ENCODE measurements at regions not wholly inside any gene's neighbourhood (a gene's known extent, or its start where the extent isn't known, plus 50 kb on each side); places are given as distances from the start of the nearest gene placed in this dataset.

DNA sequence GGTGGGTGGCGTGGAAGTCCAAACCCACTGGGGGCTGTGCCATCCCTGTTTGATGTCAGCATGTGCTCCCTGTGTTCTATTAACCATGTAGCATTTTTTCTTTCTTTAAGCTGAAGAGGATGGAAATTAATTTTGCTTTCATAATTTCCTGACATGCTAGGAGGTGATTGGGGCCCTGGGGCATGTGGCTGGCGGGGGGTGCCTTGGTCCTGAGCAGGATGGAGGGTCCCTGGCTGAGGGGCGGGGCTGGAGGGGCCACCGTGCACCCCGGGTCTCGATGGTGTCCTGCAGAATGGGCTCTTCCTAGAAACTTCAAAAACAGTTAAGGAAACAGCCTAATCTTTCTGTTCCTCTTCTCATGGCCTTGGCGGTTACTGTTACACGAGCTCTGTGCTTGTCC is 69.3 kb upstream of the IRX4 start:
- Histone ChIP-seq H3K9me3 (ENCODE audit: control insufficient read depth, low read length) (no peaks in the 10 kb centered on the region), H3K36me3 (ENCODE audit: control insufficient read depth, insufficient read depth, low read length) (no peaks in the 10 kb centered on the region), H3K9ac (ENCODE audit: low read length) (no peak overlapping the region), H3K27me3 (ENCODE audit: control insufficient read depth, insufficient read depth, low read length) (no peaks in the 10 kb centered on the region), H3K4me1 (ENCODE audit: control insufficient read depth, insufficient read depth, low read length) (no peaks in the 10 kb centered on the region), H3K4me3 (ENCODE audit: low read length) (no peak overlapping the region)

DNA sequence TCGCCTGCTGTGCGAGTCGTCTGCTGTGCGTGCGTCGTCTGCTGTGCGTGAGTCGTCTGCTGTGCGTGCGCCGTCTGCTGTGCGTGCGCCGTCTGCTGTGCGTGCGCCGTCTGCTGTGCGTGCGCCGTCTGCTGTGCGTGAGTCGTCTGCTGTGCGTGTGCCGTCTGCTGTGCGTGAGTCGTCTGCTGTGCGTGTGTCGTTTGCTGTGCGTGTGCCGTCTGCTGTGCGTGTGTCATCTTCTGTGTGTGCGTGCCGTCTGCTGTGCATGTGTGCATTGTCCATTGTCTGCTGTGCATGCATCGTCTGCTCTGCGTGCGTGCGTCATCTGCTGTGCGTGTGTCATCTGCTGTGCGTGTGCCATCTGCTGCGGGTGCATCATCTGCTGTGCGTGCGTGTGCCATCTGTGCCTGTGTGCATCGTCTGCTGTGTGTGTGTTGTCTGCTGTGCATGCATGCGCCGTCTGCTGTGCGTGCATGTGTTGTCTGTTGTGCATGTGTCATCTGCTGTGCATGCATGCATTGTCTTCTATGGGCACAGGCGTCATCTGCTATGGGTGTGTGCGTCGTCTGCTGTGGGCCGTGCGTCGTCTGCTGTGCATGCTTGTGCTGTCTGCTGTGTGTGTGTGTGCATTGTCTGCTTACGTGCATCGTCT is 68.6 kb upstream of the IRX4 start:
- no peaks in the 10 kb centered on the region for H3K9me3 ChIP-seq (ENCODE audit: control insufficient read depth, low read length)
- no peaks in the 10 kb centered on the region for H3K4me1 ChIP-seq (ENCODE audit: control insufficient read depth, insufficient read depth, low read length)
- H3K36me3 ChIP-seq (ENCODE audit: control insufficient read depth, insufficient read depth, low read length) = no peaks in the 10 kb centered on the region
- no peaks in the 10 kb centered on the region for H3K27me3 ChIP-seq (ENCODE audit: control insufficient read depth, insufficient read depth, low read length)
- no peak overlapping the region for H3K4me3 ChIP-seq (ENCODE audit: low read length)
- no peak overlapping the region for H3K9ac ChIP-seq (ENCODE audit: low read length)

GRCh38 chr5:1950708-1951103 is 68.0 kb upstream of the IRX4 start:
- no peak overlapping the region for H3K4me3 ChIP-seq (ENCODE audit: low read length)
- H3K9ac ChIP-seq (ENCODE audit: low read length) = no peak overlapping the region
- no peaks in the 10 kb centered on the region for H3K27me3 ChIP-seq (ENCODE audit: control insufficient read depth, insufficient read depth, low read length)
- H3K4me1 ChIP-seq (ENCODE audit: control insufficient read depth, insufficient read depth, low read length) = no peaks in the 10 kb centered on the region
- H3K36me3 ChIP-seq (ENCODE audit: control insufficient read depth, insufficient read depth, low read length) = no peaks in the 10 kb centered on the region
- H3K9me3 ChIP-seq (ENCODE audit: control insufficient read depth, low read length) = no peaks in the 10 kb centered on the region

- H3K36me3 ChIP-seq (ENCODE audit: control insufficient read depth, insufficient read depth, low read length) = no peaks in the 10 kb centered on the region
- peaks cover 2% of the 10 kb centered on the region for H3K27me3 ChIP-seq (ENCODE audit: control insufficient read depth, insufficient read depth, low read length)
- H3K9ac ChIP-seq (ENCODE audit: low read length) = no peak overlapping the region
- H3K9me3 ChIP-seq (ENCODE audit: control insufficient read depth, low read length) = no peaks in the 10 kb centered on the region
- H3K4me1 ChIP-seq (ENCODE audit: control insufficient read depth, insufficient read depth, low read length) = no peaks in the 10 kb centered on the region
- no peak overlapping the region for H3K4me3 ChIP-seq (ENCODE audit: low read length)
Measured at GRCh38 chr5:1950096-1950707, 67.5 kb upstream of the IRX4 start.

- H3K9me3 ChIP-seq (ENCODE audit: control insufficient read depth, low read length) = no peaks in the 10 kb centered on the region
- H3K36me3 ChIP-seq (ENCODE audit: control insufficient read depth, insufficient read depth, low read length) = no peaks in the 10 kb centered on the region
- peaks cover 5% of the 10 kb centered on the region for H3K27me3 ChIP-seq (ENCODE audit: control insufficient read depth, insufficient read depth, low read length)
- H3K4me3 ChIP-seq (ENCODE audit: low read length) = no peak overlapping the region
- no peaks in the 10 kb centered on the region for H3K4me1 ChIP-seq (ENCODE audit: control insufficient read depth, insufficient read depth, low read length)
- H3K9ac ChIP-seq (ENCODE audit: low read length) = no peak overlapping the region
Measured at GRCh38 chr5:1949253-1949652, 66.5 kb upstream of the IRX4 start.

- no peak overlapping the region for H3K4me3 ChIP-seq (ENCODE audit: low read length)
- peaks cover 5% of the 10 kb centered on the region for H3K27me3 ChIP-seq (ENCODE audit: control insufficient read depth, insufficient read depth, low read length)
- H3K4me1 ChIP-seq (ENCODE audit: control insufficient read depth, insufficient read depth, low read length) = no peaks in the 10 kb centered on the region
- H3K9me3 ChIP-seq (ENCODE audit: control insufficient read depth, low read length) = no peaks in the 10 kb centered on the region
- no peak overlapping the region for H3K9ac ChIP-seq (ENCODE audit: low read length)
- H3K36me3 ChIP-seq (ENCODE audit: control insufficient read depth, insufficient read depth, low read length) = no peaks in the 10 kb centered on the region
Measured at GRCh38 chr5:1948663-1949191, 66.0 kb upstream of the IRX4 start.

- no peak overlapping the region for H3K4me3 ChIP-seq (ENCODE audit: low read length)
Measured at GRCh38 chr5:1948111-1948510, 65.4 kb upstream of the IRX4 start.

GRCh38 chr5:1946776-1947175 is 64.1 kb upstream of the IRX4 start:
- Histone ChIP-seq H3K9ac (ENCODE audit: low read length) (no peak overlapping the region), H3K36me3 (ENCODE audit: control insufficient read depth, insufficient read depth, low read length) (no peaks in the 10 kb centered on the region), H3K9me3 (ENCODE audit: control insufficient read depth, low read length) (no peaks in the 10 kb centered on the region), H3K4me3 (ENCODE audit: low read length) (no peak overlapping the region), H3K27me3 (ENCODE audit: control insufficient read depth, insufficient read depth, low read length) (peaks cover 5% of the 10 kb centered on the region), H3K4me1 (ENCODE audit: control insufficient read depth, insufficient read depth, low read length) (no peaks in the 10 kb centered on the region)

More at GRCh38 chr5:1948111-1948510, 65.4 kb upstream of the IRX4 start:
- H3K4me1 ChIP-seq (ENCODE audit: control insufficient read depth, insufficient read depth, low read length) = no peaks in the 10 kb centered on the region
- peaks cover 5% of the 10 kb centered on the region for H3K27me3 ChIP-seq (ENCODE audit: control insufficient read depth, insufficient read depth, low read length)
- no peaks in the 10 kb centered on the region for H3K36me3 ChIP-seq (ENCODE audit: control insufficient read depth, insufficient read depth, low read length)
- H3K9ac ChIP-seq (ENCODE audit: low read length) = no peak overlapping the region
- H3K9me3 ChIP-seq (ENCODE audit: control insufficient read depth, low read length) = no peaks in the 10 kb centered on the region

GRCh38 chr5:1946122-1946677 is 63.5 kb upstream of the IRX4 start:
- Histone ChIP-seq H3K27me3 (ENCODE audit: control insufficient read depth, insufficient read depth, low read length) (peaks cover 5% of the 10 kb centered on the region), H3K9me3 (ENCODE audit: control insufficient read depth, low read length) (no peaks in the 10 kb centered on the region), H3K4me1 (ENCODE audit: control insufficient read depth, insufficient read depth, low read length) (no peaks in the 10 kb centered on the region)

GRCh38 chr5:1945606-1946005 is 62.9 kb upstream of the IRX4 start:
- Histone ChIP-seq H3K4me3 (ENCODE audit: low read length) (no peak overlapping the region), H3K9me3 (ENCODE audit: control insufficient read depth, low read length) (no peaks in the 10 kb centered on the region), H3K9ac (ENCODE audit: low read length) (no peak overlapping the region), H3K4me1 (ENCODE audit: control insufficient read depth, insufficient read depth, low read length) (no peaks in the 10 kb centered on the region), H3K36me3 (ENCODE audit: control insufficient read depth, insufficient read depth, low read length) (no peaks in the 10 kb centered on the region), H3K27me3 (ENCODE audit: control insufficient read depth, insufficient read depth, low read length) (peaks cover 5% of the 10 kb centered on the region)

More at GRCh38 chr5:1946122-1946677, 63.5 kb upstream of the IRX4 start:
- Histone ChIP-seq H3K9ac (ENCODE audit: low read length) (no peak overlapping the region), H3K36me3 (ENCODE audit: control insufficient read depth, insufficient read depth, low read length) (no peaks in the 10 kb centered on the region), H3K4me3 (ENCODE audit: low read length) (no peak overlapping the region)

DNA sequence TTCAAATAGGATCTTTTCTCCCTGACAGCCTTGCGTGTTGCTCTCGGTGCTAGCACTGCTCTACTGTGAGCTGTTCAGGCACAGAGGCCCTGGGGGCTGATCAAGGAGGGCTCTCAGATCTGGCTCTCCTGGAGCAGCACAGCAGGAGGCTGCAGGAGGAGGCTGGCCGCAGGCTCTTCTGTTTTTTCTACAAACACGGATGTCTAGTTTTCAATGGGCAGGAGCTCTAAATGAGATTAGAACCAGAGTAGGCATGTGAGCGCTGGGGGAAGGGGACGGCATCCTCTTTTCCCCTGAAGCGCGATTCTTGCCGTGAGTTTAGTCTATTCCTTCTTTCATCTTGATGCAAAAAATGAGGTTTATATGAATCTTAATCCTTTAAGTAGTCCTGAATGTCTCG is 61.7 kb upstream of the IRX4 start:
- H3K4me1 ChIP-seq (ENCODE audit: control insufficient read depth, insufficient read depth, low read length) = no peaks in the 10 kb centered on the region
- H3K27me3 ChIP-seq (ENCODE audit: control insufficient read depth, insufficient read depth, low read length) = peaks cover 5% of the 10 kb centered on the region
- H3K4me3 ChIP-seq (ENCODE audit: low read length) = no peak overlapping the region
- H3K36me3 ChIP-seq (ENCODE audit: control insufficient read depth, insufficient read depth, low read length) = no peaks in the 10 kb centered on the region
- no peak overlapping the region for H3K9ac ChIP-seq (ENCODE audit: low read length)
- H3K9me3 ChIP-seq (ENCODE audit: control insufficient read depth, low read length) = no peaks in the 10 kb centered on the region

DNA sequence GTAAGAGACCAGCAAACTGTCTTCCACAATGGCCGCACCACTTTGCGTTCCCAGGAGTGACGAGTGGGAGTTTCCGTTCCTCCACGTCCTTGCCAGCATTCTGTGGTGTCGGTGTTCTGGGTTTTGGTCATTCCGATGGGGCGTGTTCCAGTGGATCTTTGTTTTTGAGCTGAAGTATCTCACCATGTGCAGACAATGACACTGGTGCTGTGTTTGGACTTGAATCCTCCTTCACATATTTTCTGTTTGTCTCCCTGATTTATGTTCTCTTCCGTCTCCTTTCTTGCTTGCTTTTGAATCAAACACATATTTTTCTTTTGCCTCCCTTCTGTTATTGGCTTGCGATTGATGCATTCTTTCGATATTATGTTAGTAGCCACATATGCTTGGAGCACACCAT is 60.8 kb upstream of the IRX4 start:
- Histone ChIP-seq H3K9me3 (ENCODE audit: control insufficient read depth, low read length) (no peaks in the 10 kb centered on the region), H3K4me1 (ENCODE audit: control insufficient read depth, insufficient read depth, low read length) (no peaks in the 10 kb centered on the region), H3K36me3 (ENCODE audit: control insufficient read depth, insufficient read depth, low read length) (no peaks in the 10 kb centered on the region), H3K4me3 (ENCODE audit: low read length) (no peak overlapping the region), H3K27me3 (ENCODE audit: control insufficient read depth, insufficient read depth, low read length) (peaks cover 5% of the 10 kb centered on the region), H3K9ac (ENCODE audit: low read length) (no peak overlapping the region)

Data from mucosa of stomach (tissue), 1 donor.